Panc1 (cell line): ENCODE measurements at regions not wholly inside any gene's neighbourhood (a gene's known extent, or its start where the extent isn't known, plus 50 kb on each side); places are given as distances from the start of the nearest gene placed in this dataset.

ENCODE experiments used
- ATAC-seq: fragments of 200-7000 bp; cut with Tn5 transposase; 2 replicates; pipeline ENCODE4 v1.9.1; 2020; ENCODE audit warnings: mild to moderate bottlenecking, moderate library complexity
- BruUV-seq: library from RNA; stranded (reverse); fragments of 400-500 nt; replicated peaks from 2 replicates; lab custom pipeline; 2021; lab: Mats Ljungman, UMichigan
- CTCF ChIA-PET: fragments of 300-600 bp; sonication (Branson Sonifier 250); formaldehyde crosslinking; loops from one replicate; lab custom pipeline; 2022; ENCODE audit warnings: antibody characterized with exemption; lab: Charles Lee
- POLR2A ChIA-PET: fragments of 300-600 bp; sonication (Branson Sonifier 250); formaldehyde crosslinking; loops from one replicate; lab custom pipeline; 2022; ENCODE audit warnings: antibody characterized with exemption; lab: Charles Lee
- DNase-seq: peaks from one replicate; pipeline ENCODE4 v3.0.0-alpha.2; 2010; ENCODE audit warnings: low read depth, low spot score
- H3K27ac ChIP-seq: 2 replicates; pipeline ENCODE4 v1.5.1; 2011; ENCODE audit warnings: mild to moderate bottlenecking, low read length, inconsistent platforms
- H3K27me3 ChIP-seq: fragments of 200-500 bp; sonication (Bioruptor generic); 2 replicates; pipeline ENCODE4 v1.6.0; 2014; ENCODE audit warnings: low read length, inconsistent platforms; ENCODE audit not compliant: control insufficient read depth, insufficient read depth
- H3K36me3 ChIP-seq: fragments of 200-500 bp; sonication (Bioruptor generic); 2 replicates; pipeline ENCODE4 v1.5.1; 2014; ENCODE audit warnings: inconsistent platforms, mild to moderate bottlenecking, low read length, moderate library complexity; ENCODE audit not compliant: control insufficient read depth, insufficient read depth
- H3K4me1 ChIP-seq: 2 replicates; pipeline ENCODE4 v1.5.1; 2011; ENCODE audit warnings: inconsistent platforms, mild to moderate bottlenecking, low read length, moderate library complexity; ENCODE audit not compliant: control insufficient read depth, insufficient read depth
- H3K4me3 ChIP-seq, 2 experiments: 2 replicates each; pipeline ENCODE4 v1.5.1; 2011 to 2012; ENCODE audit warnings: low read depth in 2 of 2, low read length in 2 of 2, mild to moderate bottlenecking in 2 of 2, inconsistent platforms in 1 of 2, moderate library complexity in 1 of 2
- H3K9me3 ChIP-seq: fragments of 200-500 bp; sonication (Bioruptor generic); 2 replicates; pipeline ENCODE4 v1.5.1; 2014; ENCODE audit warnings: low read depth, mild to moderate bottlenecking, inconsistent platforms, low read length, moderate library complexity; ENCODE audit not compliant: control insufficient read depth, insufficient read depth
- POLR2AphosphoS5 ChIP-seq: IDR thresholded peaks from 2 replicates; pipeline ENCODE4 v1.6.1; 2012; ENCODE audit warnings: mild to moderate bottlenecking, low read depth, low read length, moderate library complexity
- SIN3A ChIP-seq: IDR thresholded peaks from 2 replicates; pipeline ENCODE4 v1.6.1; 2012; ENCODE audit warnings: low read depth, mild to moderate bottlenecking, low read length, moderate library complexity, borderline replicate concordance; ENCODE audit not compliant: insufficient read depth
- TCF7L2 ChIP-seq: IDR thresholded peaks from 2 replicates; pipeline ENCODE4 v1.6.1; 2011; ENCODE audit warnings: mild to moderate bottlenecking, low read depth, low read length, inconsistent platforms
- in situ Hi-C: cut with HindIII; loops from 2 replicates; pipeline ENCODE4 v1.10.0; 2016; ENCODE audit warnings: low sequenced_read_pairs, low pct_unique_long_range_greater_than_20kb
- intact Hi-C: fragments of 100-400 bp; cut with micrococcal nuclease; formaldehyde crosslinking; loops from one replicate; pipeline ENCODE4 v1.10.0; 2022; ENCODE audit not compliant: unreplicated experiment
- TF ChIP-seq, protein P1 (sequence below), 2 experiments: IDR thresholded peaks; 2 replicates each; pipeline ENCODE4 v1.6.1; 2011 to 2012; ENCODE audit warnings: low read depth in 2 of 2, control low read depth in 1 of 2, low read length in 1 of 2, mild to moderate bottlenecking in 1 of 2, moderate library complexity in 1 of 2; ENCODE audit not compliant: insufficient read depth in 1 of 2
- TF ChIP-seq, protein P2 (sequence below): fragments of 450-650 bp; IDR thresholded peaks from 2 replicates; pipeline ENCODE4 v1.5.1; 2017; ENCODE audit warnings: mild to moderate bottlenecking

DNA sequence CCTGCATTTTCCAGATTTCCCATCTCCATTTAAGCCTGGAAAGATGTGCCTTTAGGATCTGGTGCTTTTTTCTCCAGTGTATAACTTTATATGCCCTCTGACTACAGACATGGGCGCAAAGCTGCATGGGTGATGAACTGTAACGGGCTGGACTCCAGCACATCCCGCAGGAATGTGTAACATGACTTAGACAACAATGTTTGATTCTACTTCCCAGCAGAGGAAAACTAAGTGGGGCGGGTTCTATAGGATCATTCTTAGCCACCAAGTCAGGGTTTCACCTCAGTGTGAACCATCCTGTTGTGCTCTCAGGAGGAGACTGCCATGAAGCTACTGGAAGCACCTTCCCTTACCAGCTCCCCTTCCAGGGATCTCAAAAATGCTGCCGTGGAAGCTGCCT lies 93.2 kb upstream of the SERP2 start:
- Histone ChIP-seq H3K4me3 (no peak overlapping the region), H3K9me3 (no peaks in the 10 kb centered on the region), H3K36me3 (no peaks in the 10 kb centered on the region), H3K27ac (no peak overlapping the region), H3K27me3 (no peaks in the 10 kb centered on the region), H3K4me1 (no peaks in the 10 kb centered on the region)
- TF ChIP-seq SIN3A (no peak), TCF7L2 (no peak)
- TF ChIP-seq, protein P1, sequence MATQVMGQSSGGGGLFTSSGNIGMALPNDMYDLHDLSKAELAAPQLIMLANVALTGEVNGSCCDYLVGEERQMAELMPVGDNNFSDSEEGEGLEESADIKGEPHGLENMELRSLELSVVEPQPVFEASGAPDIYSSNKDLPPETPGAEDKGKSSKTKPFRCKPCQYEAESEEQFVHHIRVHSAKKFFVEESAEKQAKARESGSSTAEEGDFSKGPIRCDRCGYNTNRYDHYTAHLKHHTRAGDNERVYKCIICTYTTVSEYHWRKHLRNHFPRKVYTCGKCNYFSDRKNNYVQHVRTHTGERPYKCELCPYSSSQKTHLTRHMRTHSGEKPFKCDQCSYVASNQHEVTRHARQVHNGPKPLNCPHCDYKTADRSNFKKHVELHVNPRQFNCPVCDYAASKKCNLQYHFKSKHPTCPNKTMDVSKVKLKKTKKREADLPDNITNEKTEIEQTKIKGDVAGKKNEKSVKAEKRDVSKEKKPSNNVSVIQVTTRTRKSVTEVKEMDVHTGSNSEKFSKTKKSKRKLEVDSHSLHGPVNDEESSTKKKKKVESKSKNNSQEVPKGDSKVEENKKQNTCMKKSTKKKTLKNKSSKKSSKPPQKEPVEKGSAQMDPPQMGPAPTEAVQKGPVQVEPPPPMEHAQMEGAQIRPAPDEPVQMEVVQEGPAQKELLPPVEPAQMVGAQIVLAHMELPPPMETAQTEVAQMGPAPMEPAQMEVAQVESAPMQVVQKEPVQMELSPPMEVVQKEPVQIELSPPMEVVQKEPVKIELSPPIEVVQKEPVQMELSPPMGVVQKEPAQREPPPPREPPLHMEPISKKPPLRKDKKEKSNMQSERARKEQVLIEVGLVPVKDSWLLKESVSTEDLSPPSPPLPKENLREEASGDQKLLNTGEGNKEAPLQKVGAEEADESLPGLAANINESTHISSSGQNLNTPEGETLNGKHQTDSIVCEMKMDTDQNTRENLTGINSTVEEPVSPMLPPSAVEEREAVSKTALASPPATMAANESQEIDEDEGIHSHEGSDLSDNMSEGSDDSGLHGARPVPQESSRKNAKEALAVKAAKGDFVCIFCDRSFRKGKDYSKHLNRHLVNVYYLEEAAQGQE (IDR thresholded peaks at IDR 0.05; ENCODE audit: insufficient read depth in 1 of 2, low read depth in 2 of 2, low read length in 1 of 2), result no peak
- TF ChIP-seq, protein P2, sequence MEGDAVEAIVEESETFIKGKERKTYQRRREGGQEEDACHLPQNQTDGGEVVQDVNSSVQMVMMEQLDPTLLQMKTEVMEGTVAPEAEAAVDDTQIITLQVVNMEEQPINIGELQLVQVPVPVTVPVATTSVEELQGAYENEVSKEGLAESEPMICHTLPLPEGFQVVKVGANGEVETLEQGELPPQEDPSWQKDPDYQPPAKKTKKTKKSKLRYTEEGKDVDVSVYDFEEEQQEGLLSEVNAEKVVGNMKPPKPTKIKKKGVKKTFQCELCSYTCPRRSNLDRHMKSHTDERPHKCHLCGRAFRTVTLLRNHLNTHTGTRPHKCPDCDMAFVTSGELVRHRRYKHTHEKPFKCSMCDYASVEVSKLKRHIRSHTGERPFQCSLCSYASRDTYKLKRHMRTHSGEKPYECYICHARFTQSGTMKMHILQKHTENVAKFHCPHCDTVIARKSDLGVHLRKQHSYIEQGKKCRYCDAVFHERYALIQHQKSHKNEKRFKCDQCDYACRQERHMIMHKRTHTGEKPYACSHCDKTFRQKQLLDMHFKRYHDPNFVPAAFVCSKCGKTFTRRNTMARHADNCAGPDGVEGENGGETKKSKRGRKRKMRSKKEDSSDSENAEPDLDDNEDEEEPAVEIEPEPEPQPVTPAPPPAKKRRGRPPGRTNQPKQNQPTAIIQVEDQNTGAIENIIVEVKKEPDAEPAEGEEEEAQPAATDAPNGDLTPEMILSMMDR, result no peak
- in situ Hi-C loops, result no loop called here
- no peak for ATAC-seq
- BruUV-seq, result no TSS peak
- intact Hi-C loops, result no loop called here
- no peak for DNase-seq
- ChIA-PET CTCF (no interaction called here), POLR2A (interaction anchor here (0.7 kb wide), 1 partner anchor 78 kb away, joined by 3 read pairs; no protein-coding TSS in a partner anchor)

DNA sequence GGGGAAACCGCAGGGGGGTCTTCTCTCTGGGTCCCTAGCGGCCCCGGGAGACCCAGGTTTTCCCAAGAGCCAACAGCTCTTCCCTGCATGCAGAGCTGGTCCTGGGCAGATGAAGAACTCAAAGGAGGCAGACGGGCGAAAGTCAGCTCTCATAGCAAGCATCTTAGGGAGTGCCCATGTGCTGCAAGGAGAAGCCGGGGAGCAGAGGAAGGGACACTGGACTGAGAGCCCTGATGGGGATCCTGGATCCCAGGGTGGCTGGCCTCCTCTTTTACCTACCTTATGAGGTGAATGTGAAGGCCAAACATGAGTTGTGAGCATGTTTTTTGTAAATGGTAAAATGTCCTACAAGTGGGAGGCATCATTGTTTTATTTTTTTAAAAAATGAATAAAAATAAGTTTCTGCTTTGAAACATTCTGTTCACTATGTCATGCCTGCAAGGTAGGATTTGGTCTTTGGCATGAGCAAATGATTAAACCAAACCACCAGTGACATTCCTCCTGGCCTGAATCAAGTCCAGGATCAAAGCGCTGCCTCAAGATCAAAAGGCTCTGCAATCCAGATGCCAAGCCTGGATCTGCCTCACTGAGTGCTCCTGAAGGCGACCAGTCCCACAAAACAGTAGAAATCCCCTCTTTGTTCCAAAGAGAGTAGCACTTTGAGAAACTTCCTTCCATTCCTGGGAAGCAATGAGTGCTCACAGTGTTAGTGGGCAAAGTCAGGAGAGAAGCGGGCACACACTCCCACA lies 92.2 kb upstream of the SERP2 start:
- H3K27ac ChIP-seq, result no peak overlapping the region
- no TSS peak for BruUV-seq
- in situ Hi-C loops, result no loop called here
- H3K4me3 ChIP-seq, result no peak overlapping the region
- no peaks in the 10 kb centered on the region for H3K9me3 ChIP-seq
- H3K27me3 ChIP-seq, result no peaks in the 10 kb centered on the region
- ChIA-PET CTCF (no interaction called here), POLR2A (interaction anchor here (0.7 kb wide), 1 partner anchor 77 kb away, joined by 3 read pairs; no protein-coding TSS in a partner anchor)
- no peak for ATAC-seq
- intact Hi-C loops, result no loop called here
- no peaks in the 10 kb centered on the region for H3K4me1 ChIP-seq
- no peaks in the 10 kb centered on the region for H3K36me3 ChIP-seq
- TF ChIP-seq SIN3A, result no peak
- TF ChIP-seq TCF7L2, result no peak
- TF ChIP-seq, protein P2, result no peak
- TF ChIP-seq, protein P1 (IDR thresholded peaks at IDR 0.05; ENCODE audit: insufficient read depth in 1 of 2, low read depth in 2 of 2, low read length in 1 of 2), result no peak
- TF ChIP-seq POLR2AphosphoS5, result no peak
- DNase-seq, result no peak
